ELR (cell line): ENCODE measurements at regions not wholly inside any gene's neighbourhood (a gene's known extent, or its start where the extent isn't known, plus 50 kb on each side); places are given as distances from the start of the nearest gene placed in this dataset.
"Not testable (repeated sequence)": the region's sequence is repeated elsewhere in the genome, so short reads cannot be mapped to it uniquely, and the experiment has no call there.

Experiments used
- DNase-seq: peaks from one replicate; pipeline ENCODE4 v3.0.0-alpha.2; 2015; ENCODE audit warnings: low read depth

DNA sequence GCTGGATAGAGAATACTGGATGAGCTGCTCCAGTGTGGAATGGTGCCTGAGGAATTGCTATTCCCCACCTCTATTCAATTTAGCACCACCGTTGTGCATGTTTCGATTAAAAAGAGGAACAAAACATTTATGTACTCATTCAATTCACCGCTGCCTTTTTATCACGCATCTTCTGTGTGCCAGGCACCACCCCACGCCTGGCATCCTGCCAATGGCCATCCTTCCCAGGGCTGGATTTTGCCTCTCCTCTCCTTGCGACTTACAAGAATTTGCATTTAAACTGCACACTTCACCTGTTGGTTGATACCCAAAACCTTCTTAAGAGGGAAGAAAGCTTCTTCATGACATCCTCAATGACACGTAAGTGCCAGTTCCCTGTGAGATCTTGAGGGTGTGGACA is 110.2 kb upstream of the DPP6 start:
- DNase-seq = no peak

- DNase-seq = no peak
Observed at GRCh38 chr7:153943457-153943856, 108.7 kb upstream of the DPP6 start.

- DNase-seq = no peak
Observed at GRCh38 chr7:153943861-153944260, 108.3 kb upstream of the DPP6 start.

- no peak for DNase-seq
Observed at GRCh38 chr7:153948060-153948459, 104.1 kb upstream of the DPP6 start.

- no peak for DNase-seq
Observed at GRCh38 chr7:153951316-153951715, 100.9 kb upstream of the DPP6 start.

DNA sequence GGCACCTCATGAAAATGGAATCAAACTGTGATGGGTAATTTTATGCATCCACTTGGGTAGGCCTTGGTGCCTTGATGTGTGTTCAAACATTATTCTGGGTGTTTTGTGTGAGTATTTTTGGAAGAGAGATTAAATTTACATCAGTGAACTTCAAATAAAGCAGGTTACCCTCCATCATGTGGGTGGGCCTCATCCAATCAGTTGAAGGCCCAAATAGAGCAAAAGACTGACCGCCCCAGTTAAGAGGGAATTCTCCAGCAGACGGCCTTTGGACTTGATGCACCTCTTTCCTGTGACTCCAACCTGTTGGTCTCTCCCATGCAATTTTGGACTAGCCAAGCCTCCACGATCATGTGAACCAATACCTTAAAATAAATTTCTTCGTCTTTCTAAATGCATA is 97.7 kb upstream of the DPP6 start:
- no peak for DNase-seq

DNA sequence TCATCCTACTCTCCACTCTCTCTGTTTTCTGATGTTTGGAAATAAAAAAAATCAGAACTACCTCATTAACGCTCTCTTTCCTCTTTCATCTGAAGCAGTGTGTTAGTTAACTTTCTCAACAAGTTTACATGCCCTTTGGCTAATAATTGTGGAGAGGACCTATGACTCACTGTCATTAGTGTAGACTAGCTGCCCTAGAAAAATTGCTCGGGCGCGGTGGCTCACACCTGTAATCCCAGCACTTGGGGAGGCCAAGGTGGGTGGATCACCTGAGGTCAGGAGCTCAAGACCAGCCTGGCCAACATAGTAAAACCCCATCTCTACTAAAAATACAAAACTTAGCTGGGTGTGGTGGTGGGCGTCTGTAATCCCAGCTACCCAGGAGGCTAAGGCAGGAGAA is 94.5 kb upstream of the DPP6 start:
- DNase-seq = not testable (repeated sequence)

- not testable (repeated sequence) for DNase-seq
Observed at GRCh38 chr7:153958381-153958780, 93.8 kb upstream of the DPP6 start.

DNA sequence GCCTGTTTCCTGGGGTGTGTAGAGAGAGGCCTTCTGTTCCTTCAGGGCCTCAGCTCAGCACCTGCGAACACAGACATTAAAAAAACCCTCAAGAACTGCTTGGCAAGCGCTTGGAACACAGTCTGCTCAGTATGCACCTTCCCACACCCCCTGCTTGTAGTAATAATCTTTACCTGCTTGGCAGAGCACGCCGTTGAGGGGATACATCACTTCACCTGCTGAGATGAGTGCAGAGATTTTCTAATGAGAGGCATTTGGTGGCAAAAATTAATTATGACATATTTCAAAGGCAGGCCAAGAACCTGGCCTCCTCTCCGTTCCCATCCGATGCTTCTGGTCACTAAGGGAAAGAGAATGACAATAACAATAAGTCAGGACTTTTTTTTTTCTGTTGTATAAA is 93.4 kb upstream of the DPP6 start:
- DNase-seq = not testable (repeated sequence)

DNA sequence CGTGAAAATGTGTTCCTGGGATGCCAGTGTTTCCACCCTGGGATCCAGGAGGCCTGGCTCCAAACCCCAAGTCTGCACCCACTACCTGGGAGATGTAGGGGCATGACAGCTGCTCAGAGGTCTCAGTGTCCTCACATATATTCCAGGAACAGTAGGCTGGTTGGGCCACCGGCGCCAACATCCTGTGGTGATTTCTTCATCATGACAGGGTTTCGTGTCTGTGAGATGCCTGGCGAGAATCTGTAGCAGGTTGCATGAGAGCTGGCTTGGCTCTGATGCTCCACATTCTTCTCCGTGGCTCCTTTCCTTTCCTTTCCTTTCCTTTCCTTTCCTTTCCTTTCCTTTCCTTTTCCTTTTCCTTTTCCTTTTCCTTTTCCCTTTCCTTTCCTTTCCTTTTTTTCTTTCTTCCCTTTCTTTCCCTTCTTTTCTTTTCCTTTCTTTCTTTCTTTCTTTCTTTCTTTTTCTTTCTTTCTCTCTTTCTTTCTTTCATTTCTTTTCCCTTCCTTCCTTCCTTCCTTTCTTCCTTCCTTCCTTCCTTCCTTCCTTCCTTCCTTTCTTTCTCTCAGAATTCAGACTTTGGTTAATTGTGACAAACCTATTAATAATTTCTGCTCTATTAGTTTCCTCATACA is 87.6 kb upstream of the DPP6 start:
- not testable (repeated sequence) for DNase-seq

DNA sequence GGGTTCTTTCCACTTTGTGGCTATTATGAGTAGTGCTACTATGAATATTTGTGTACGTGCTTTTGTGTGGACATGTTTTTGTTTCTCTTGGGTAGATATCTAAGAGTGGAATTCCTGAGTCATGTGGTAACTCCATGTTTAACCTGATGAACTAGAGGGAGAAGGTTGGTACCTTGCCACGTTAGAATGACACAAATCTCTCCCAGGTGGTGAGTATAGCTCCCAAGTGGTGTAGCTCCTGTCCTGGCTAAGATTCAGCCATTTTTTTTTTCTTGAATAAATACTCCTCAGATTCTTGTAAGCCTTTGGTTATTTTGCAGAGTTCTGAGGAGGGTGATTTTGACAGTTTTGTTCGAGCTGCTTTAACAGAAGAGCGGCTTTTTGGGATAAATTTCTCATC is 83.2 kb upstream of the DPP6 start:
- not testable (repeated sequence) for DNase-seq

DNA sequence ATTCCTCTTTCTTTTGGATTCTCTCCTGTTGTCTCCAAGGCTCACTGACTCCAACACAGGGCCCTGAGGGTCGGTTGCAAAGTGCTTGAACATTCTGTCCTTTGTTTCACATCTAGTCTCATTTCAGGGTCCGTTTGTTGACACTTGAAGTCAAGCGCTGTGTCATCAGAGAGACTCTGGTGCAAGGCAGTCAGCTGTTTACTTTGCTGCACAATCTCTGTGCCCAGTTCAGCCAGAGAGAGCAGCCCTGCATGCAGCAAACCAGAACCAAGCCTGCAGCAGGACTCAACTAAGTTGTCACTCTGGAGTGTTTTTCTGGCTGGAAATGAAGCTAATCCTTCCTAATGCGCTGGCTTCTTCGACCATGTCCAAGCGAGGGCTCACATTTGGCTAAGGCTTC is 77.6 kb upstream of the DPP6 start:
- not testable (repeated sequence) for DNase-seq

DNA sequence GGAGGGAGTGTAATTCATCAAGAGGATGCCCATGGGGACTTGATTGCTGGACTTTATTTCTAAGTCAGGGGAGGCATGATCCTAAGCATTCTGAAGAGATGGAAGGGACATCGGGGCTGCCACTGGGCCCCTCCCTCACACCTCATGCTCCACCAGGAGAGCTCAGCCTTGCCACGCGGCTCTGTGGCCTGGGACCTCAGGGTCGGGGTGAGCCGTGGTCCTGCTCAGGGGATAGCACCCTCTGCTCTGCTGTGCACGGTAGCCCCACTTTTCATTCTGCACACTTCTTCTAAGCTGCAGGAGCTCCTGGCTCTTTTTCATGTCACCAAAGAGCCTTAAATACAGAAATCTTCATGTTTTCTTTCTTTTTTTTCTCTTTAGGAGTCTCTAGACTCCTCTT is 75.5 kb upstream of the DPP6 start:
- DNase-seq = not testable (repeated sequence)

DNA sequence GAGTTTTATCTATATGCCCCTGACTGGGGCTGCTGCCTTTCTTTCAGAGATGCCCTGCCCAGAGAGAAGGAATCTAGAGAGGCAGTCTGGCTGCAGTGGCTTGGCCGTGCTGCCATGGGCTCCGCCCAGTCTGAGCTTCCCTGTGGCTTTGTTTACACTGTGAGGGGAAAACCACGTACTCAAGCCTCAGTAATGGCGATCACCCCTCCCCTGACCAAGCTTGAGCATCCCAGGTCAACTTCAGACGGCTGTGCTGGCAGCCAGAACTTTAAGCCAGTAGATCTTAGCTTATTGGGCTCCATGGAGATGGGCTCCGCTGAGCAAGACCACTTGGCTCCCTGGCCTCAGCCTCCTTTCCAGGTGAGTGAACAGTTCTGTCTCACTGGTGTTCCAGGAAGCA is 69.0 kb upstream of the DPP6 start:
- DNase-seq = not testable (repeated sequence)

DNA sequence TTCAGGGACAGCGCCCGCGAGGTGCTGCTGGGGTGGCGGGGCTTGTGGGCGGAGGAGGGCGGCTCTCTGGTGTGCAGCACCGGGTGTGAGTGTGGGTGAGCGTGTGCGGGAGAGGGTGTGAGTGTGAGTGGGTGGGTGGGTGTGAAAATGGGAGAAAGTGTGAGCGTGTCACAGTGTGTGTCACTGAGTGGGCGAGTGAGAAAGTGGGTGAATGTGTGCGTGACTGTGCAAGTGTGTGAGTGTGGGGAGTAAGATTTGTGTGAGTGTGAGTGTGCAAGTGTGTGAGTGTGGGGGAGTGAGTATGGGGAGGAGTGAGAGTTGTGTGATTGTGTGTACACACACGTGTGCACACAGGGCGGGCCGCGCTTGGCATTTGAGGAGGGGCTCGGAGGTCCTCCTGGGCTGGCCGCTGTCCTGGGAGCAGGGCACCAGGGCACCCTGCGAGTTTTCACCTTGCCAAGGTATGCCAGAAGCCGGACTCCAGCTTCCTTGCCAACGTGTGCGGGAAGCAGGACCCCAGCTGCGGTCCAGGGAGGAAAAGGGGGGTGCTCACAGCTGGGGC is 63.1 kb upstream of the DPP6 start:
- DNase-seq = not testable (repeated sequence)

DNA sequence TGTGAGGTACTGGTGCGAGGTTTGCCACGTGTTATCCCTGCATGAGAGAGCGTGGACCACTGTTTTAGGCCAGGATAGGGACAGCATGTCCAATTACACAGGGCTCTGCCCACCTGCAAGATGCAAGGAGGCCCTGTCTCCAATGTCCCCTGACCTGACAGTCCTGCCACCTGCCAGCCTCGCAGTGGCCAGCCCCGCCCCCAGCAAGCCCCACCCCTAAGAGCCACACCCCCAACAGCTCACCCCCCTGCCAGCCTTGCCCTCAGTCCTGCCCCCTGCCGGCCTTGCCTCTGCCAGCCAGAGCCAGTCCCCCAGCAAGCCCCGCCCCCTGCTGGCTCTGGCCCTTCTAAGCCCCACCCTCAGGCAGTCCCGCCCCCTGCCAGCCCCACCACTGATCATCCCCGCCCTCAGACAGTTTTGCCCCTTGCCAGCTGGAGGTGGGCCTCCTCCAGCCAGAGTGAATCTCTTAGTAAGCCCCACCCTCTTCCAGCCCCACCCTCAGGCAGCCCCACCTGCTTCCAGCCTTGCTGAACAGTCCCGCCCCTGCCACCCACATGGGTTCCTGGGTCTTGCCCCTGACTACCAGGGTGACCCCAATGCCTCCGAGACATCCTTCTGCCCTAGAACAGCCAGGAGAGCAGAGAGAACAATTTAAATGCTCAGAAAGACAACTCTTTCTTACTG is 62.3 kb upstream of the DPP6 start:
- DNase-seq = not testable (repeated sequence)

GRCh38 chr7:153991471-153991870 is 60.7 kb upstream of the DPP6 start:
- not testable (repeated sequence) for DNase-seq

DNA sequence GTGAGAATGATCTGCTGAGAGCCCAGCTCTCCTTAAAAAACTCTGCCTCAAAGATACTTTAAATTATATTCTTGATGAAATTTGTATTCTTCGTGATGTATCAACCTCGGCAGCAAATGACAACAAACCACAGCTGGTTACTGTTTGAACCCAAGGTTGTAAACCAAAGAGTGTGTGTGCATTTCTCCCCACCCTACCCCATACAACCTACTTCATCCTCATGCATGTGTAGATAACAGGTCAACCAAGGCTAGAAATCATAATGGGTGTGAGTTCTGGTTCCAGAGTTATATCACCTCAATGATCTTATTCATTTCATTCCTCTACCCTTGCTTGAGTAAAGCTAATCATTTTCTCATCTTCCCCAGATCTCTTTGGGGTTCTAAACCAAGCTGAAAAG is 58.8 kb upstream of the DPP6 start:
- DNase-seq = not testable (repeated sequence)

DNA sequence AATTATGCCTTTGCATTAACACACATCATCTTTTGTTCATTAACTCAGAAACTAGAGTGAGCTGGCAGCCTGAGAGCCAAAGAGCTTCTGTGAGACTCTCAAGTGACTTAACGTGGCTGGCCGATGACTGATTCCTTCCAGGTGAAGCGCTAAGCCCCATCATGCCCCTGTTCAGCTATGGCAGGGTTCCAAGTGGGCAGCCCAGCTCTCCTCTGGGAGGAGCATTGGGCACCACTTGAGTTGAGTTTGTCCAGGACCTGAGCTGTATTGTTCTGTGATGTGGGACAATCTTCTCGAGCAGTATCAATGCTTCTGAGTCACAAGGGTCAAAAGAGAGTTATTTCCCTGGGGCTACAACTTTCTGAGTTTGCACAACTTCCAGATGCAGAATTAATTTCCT is 53.3 kb upstream of the DPP6 start:
- DNase-seq = not testable (repeated sequence)
